ENCODE measurements at regions not wholly inside any gene's neighbourhood (a gene's known extent, or its start where the extent isn't known, plus 50 kb on each side); places are given as distances from the start of the nearest gene placed in this dataset.
A peak's percentile ranks its signal among the peaks of the same experiment; 100 is the strongest.

DNA sequence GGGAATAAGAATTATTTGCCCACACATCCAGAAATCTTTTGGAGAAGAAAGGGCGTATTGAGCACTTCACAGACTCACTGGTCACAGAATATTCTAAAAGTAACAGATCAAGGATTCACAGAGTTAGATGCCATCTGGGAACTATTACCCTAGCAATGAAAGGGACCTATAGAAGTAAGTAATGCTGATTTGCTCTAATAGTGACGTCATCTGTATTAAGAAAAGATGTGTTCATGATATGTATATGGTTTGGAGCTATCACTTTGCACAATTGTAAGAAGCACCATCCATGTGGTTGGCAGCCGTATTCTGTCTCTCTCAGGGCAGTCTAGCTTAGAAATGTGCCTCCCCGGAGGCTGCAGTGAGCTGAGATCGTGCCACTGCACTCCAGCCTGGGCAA lies 52.8 kb upstream of the SV2C start:
- DNase-seq = no peak
- intact Hi-C loops (cut with DNase I) = no loop called here

DNA sequence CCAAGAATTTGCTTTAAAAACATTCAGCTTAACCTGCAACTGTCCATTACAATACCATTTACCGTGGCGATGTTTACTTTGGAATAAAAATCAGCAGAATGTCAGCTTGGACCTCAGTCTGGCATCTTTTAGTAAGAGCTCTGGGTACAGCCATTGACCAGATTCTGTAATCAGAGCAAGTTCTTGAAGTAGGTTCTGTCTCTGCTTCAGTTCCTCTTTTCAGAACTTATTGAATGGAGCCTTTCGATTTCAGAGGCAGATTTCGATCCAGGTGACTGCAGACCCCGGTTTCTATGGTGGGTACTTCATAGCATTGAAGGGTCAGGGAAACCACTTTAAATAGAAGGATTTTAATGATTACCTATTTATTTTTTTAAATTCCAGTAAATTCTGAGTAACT lies 53.4 kb upstream of the SV2C start:
- DNase-seq = no peak
- intact Hi-C loops (cut with DNase I) = no loop called here

DNA sequence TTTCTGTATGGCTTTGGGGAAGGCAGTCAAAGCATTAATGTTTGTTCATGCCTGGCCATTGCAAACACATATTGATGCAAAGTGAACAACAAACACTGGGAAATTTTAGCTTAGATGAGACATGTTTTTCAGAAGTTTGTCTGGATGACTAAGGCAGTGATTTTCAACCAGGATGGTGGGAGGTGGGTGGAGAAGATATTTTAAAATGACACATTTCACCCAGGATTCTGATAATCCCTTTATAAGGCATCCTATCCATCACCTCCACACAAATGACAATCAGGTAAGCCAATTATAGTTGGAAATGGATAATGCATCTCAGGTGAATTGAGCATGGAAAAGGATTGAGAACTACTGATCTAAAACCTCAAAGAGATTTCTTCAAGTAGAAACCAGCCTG lies 57.4 kb upstream of the SV2C start:
- DNase-seq = peak in 10 of 42 donors; percentile 9 to 54 (median 32)
- intact Hi-C loops (cut with DNase I) = no loop called here

DNA sequence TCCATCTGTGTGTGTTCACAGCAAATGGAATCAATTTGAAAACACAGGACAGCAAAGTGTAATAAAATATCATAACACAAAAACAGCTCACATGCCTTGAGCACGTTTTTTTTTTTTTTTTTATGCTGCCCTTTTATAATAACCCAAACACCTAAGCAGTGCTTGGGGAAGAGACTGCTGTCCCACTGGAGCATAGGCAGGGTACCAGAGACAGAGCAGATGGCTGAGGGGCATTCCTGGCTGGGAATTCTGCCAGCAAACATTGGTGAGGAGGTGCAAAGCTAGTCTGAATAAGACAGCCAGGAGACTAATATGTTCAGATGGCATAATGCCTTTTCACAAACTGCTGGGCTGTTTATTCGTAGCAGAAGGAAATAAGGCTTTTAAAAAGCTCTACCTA lies 58.1 kb upstream of the SV2C start:
- intact Hi-C loops (cut with DNase I) = no loop called here
- DNase-seq = no peak

DNA sequence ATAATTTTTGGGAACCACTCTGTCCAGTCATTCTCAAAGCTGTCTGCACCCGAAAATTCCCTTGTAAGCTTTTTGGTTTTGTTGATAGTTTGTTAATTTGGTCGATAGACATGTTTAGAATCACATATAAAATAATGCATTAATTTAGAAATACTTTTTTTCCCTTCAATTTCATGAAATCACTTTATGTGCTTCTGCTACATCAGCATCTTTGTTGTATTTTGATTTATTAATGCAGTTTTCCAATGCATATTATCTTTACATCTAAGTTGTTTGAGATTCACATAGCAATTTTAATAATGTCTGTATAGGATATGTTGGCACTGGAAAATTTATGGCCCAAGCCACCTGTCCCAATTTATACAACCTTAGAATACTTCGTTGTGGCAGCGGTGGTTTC lies 60.6 kb upstream of the SV2C start:
- DNase-seq = no peak
- intact Hi-C loops (cut with DNase I) = no loop called here

DNA sequence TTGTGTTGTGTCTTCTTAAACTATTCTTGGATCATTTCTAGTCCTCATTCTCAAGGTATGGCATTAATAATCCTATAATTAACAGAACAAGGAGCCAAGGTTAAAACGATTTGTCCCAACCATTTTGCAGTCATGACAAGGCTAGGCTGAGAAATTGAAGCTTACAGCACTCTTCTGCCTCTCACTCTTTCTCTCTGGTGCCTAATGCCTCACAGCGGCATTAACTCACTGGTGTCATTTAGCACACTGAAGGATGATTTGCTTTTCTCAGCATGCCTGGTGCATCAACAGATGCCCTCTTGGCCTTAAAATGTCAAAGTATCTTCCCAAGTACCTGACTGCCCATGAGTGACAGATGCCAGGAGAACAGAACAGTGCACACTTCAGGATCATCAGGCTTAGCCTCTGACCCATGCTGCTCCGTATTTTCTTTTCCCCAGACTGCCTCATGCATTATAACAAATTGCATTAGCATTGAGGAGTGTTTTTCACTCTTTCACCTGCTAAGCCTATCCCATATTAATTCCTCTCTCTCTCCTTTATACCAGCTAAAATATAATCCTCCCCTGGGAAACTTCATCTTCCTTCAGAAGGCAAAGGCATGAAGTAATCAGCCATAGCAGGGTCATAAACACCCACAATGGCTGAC lies 61.1 kb upstream of the SV2C start:
- peak in 1 of 42 donors; percentile 38 for DNase-seq
- intact Hi-C loops (cut with DNase I) = no loop called here

DNA sequence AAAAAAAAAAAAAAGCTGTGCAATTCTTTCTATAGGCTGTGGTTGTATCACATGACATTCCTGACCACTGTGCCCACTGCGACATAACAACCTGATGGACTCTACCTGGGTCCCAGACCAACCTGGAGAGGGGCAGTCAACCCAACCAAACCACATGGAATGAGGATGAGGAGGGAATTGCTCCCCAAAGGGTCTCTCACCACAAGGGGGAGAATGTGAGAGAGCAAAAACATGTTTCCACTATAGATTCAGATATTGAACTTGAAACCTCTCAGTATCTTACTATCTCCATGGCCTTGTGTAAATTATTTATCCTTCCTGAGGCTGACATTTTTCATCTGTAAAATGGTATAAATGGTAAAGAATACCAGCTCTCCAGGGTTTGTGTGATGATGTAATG lies 66.9 kb upstream of the SV2C start:
- intact Hi-C loops (cut with DNase I) = no loop called here
- DNase-seq = no peak

DNA sequence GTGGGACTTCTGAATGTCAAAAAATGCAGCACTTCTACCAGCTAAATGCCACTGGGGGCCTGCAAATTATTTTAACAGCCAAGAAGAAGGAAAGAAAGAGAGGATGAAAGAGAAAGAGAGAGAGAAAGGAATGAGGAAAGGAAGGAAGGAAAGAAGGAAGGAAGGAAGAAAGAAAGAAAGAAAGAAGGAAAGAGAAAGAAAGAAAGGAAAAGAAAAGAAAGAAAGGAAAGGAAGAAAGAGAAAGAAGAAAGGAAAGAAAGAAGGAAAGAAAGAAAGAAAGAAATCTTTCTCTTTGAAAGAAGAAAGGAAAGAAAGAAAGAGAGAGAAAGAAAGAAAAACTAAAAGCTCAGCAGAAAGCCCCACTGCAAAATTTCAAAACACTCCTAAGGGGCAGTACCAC lies 69.2 kb upstream of the SV2C start:
- no peak for DNase-seq
- intact Hi-C loops (cut with DNase I) = no loop called here

DNA sequence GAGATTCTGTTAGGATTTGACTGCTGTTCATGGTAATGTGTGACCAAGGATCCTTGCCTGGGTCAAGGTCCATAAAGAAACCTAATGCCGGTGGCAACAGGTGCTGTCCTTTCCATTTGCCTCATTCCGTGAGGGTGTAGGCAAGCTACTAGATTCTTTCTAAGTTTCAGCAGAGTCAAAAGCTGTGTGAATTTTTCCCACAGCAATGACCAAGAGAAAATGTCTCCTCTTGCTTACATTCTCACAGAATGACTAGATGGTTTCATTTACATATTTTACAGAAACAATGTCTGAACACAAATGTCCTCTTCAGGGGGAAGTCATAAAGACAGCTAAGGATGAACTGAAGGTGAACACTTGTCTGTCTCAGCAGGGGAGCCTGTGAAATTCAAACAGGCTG lies 75.3 kb upstream of the SV2C start:
- no peak for DNase-seq
- intact Hi-C loops (cut with DNase I) = no loop called here

DNA sequence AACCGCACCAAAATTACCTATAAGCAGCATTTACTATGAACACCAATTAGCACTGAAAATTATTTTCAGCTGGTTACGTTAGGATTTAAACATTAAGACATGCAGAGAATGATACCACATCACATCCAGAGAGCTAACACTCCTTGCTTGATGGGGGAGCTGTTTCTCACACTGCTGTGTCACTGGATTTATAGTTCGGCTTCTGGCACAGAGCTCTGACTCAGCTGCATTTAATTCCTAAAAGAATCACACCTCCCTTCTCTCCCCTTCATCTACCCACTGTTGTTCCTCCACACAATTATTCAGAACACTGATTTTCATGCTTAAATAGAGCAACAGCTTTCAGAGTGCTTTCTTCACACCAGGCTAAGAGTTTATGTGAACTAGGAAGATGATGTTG lies 82.6 kb upstream of the SV2C start:
- peak in 30 of 42 donors; percentile 3 to 78 (median 44) for DNase-seq
- intact Hi-C loops (cut with DNase I) = no loop called here

DNA sequence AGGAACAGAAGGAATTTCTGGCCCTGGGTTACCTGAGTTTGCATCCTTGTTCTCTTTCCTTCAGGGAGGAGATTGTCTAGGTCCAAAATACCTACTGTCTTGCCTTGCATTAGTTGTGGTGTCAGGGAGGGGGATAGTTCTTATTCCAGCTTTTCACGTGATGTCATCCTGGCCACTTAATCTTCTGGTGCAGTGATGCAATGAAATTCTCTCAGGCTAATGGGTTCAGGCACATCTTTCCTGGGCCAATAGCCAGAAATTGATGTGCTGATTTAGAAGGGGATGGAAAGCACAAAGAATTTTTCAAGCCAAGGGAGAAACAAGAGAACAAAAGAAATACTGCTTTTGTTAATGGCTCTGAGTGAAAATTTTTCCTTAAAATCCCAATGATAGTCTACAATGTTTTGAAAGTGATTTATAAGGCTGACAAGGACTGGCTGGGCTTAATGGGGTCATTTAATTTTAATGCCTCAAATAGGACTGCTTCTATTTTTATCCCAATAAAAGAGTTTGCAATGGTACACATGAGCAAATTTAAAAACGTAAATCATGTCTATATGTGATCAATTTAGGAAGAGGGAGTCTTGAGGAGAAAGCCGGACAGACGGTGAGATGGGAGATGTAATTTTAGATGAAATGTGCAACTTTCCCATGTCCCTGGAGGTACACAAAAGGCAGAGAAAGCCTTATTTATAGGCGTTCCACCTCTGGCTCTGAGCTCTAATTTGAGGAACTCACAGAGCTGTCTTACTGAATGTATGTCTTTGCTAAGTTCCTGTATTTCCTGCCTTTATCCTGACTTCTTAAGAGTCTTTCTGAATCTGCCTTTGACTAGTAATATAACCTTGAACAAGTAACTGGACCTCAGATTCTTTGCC lies 89.3 kb upstream of the SV2C start:
- DNase-seq = no peak
- intact Hi-C loops (cut with DNase I) = no loop called here

DNA sequence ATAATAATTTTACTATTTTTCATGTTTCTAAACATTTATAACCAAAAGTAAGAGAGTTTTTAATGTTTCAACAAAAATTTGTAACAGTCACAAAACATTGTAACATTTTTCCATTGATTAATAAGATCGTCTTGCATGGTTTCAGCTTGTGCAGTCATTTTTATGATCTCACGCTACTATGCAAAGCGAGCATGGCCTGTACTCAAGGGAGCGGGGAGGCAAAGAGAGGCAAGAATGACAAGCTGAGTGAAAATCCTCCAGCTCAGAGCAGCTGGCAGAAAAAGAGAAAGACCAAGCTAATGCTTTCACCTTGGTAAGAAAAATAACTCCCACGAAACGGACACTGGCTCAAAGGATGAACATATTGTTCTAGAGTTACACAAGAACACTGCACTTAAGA lies 90.0 kb upstream of the SV2C start:
- no peak for DNase-seq
- intact Hi-C loops (cut with DNase I) = no loop called here

DNA sequence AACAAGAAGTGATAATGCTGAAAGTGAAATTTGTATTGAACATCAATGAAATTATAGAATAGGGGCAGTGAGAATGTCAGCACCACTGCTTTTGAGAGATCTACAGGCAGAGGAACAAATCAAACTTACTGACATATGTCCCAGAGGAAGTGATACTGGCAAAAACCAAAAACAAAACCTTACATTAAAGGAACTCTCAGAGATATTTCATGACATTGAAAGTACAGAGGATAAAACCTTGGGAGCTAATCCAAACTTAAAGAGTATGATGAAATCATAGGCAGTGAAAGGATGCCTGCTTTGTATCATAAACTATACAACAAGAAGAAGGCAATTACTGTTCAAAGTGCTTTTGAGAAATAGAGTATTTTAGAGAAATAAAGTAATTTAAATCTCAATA lies 90.4 kb upstream of the SV2C start:
- intact Hi-C loops (cut with DNase I) = no loop called here
- no peak for DNase-seq

DNA sequence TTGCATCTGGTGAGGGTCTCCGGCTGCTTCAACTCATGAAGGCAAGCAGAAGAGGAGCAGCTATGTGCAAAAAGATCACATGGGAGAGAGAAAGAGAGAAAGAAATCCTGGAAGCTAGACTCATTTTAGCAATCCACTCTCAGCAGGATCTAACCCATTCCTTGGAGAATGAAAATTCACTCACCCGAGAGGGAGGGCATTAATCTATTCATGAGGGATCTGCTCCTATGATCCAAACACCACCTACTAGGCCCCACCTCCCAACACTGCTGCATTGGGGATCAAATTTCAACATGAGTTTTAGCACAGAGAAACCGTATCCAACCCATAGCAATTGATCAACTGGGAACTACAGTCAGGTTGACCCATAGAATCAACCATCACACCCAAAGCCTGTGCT lies 98.1 kb upstream of the SV2C start:
- no peak for DNase-seq
- intact Hi-C loops (cut with DNase I) = no loop called here

DNA sequence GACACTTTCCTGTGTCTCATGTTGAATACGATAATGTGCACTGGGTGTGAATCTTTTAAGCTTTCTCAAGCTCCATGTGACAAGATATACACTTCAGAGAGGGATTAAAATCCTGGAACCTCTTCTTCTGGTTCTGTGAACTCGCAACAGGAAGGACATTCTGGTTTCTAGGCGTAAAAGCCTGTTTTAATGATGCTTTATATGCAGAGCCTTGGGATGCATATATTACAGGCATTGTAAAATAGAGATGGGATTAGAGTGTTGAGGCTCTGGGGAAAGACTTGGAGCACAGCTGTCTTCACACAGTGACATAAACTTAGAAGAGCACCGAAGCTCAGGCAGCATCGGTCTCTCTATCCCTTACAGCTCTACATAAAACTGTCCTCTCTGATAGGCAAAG lies 107.7 kb upstream of the SV2C start:
- DNase-seq = no peak
- intact Hi-C loops (cut with DNase I) = no loop called here

DNA sequence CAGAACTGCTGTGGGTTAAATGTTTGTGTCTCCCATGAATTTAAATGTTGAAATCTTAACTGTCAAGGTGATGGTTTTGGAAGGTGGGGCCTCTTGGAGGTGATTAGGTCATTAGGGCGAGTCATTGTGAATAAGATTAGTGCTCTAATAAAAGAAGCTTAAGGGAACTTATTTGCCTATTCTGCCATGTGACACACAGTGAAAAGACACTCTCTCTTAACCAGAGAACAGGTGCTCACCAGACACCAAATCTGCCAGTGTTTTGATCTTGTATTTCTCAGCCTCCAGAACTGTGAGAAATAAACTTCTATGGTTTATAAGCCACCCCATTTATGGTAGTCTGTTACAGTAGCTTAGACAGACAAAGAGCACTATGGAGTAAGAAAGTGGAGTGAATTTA lies 117.9 kb upstream of the SV2C start:
- intact Hi-C loops (cut with DNase I) = no loop called here
- no peak for DNase-seq

DNA sequence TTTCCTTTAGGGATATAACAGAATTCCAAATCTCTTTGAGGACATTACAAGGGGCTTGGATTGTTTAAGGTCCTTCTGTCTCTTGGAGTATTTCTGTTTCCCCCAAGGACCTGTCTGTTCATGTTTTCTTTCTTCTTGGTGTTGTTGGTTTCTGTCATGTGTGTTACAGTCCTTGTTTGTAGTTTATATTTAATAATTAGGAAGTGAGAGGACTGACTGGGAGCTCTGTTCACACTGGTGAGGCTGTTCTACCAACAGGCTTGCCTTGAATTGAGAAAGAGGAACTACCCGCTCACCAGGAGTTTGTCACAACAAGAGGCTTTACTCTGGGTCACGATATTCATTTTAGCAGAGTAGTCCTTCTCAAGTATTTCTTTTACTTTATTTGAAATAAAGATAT lies 119.2 kb upstream of the SV2C start:
- intact Hi-C loops (cut with DNase I) = no loop called here
- DNase-seq = peak in 1 of 42 donors; percentile 8

DNA sequence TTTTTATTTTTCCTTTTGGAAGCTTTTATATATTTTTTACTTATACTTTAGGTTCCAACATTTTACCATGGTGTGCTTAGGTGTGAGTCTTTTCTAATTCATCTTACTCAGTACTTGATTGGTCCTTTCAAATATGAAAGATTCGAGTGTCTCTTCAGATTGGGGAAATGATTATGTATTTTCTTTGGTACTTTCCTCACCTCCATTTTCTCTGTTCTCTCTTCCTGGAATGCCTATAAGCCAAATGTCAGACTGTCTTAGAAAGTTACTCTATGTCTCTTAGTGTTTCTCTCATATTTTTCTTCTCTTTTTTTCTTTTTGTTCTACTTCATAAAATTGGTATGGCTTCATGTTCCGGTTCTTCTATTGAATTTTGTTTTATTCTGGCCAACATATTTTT lies 119.6 kb upstream of the SV2C start:
- intact Hi-C loops (cut with DNase I) = no loop called here
- DNase-seq = no peak

DNA sequence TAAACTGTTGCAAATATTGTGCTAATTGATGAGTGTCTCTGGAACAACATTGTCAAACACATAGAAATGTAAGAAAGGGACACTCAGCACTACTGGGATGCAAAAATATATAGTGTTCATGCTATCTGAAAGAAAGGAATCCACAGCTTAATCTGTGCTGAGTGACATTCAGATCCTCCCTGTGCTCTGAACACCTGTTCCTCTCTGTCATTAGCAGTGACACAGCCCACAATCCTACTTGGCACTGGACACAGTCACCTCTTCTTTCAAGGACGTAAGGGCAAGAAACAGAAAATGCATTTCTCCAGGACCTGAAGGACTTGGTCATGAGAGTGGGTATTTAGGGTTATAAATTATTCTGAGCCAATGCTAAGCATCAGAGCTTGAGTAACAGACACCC lies 121.4 kb upstream of the SV2C start:
- intact Hi-C loops (cut with DNase I) = no loop called here
- DNase-seq = no peak

DNA sequence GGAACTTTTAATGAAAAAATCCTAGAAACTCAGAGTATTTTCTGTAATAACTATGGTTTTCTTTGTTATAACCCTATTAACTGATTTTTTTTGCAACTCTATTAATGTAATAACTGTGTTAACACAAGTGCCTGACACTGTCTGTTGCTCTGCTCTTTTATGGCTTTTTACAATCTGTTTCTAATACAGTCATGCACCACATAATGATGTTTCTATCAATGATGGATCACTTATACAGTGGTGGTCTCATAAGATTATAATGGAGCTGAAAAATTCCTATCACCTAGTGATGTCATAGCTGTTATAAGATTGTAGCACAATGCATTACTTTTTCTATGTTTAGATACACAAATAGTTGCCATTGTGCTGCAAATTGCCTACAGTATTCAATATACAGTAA lies 123.1 kb upstream of the SV2C start:
- DNase-seq = no peak
- intact Hi-C loops (cut with DNase I) = no loop called here

DNA sequence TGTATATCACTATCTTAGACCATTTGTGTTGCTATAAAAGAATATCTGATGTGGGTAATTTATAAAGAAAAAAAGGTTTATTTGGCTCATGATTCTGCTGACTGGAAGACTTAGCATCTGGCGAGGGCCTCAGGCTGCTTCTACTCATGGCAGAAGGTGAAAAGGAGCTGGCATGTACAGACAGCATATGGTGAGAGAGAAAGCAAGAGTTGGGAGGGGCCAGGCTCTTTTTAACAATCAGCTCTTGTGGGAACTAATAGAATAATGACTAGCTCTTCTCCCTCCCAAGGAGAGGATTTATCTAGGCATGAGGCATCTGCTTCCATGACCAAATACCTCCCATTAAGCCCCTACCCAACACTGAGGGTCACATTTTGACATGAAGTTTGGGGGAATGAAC lies 130.2 kb upstream of the SV2C start:
- DNase-seq = no peak
- intact Hi-C loops (cut with DNase I) = no loop called here

Measured in head of caudate nucleus (tissue), 42 donors.